Activated CD4-positive, alpha-beta memory T cell treated with anti-CD3 and anti-CD28 coated beads, Interleukin-2, amount 10 ng/mL, durations not matched to agents 7 days and 5 days (primary cell): ENCODE measurements at regions not wholly inside any gene's neighbourhood (a gene's known extent, or its start where the extent isn't known, plus 50 kb on each side); places are given as distances from the start of the nearest gene placed in this dataset.

Source experiments
- CTCF ChIA-PET: fragments of 350-600 bp; sonication (Branson Sonifier 250); formaldehyde crosslinking; loops from one replicate; lab custom pipeline; 2021; ENCODE audit warnings: antibody characterized with exemption, inconsistent platforms; lab: Charles Lee
- POLR2A ChIA-PET: fragments of 350-600 bp; sonication (Branson Sonifier 250); formaldehyde crosslinking; loops from one replicate; lab custom pipeline; 2021; ENCODE audit warnings: antibody characterized with exemption; lab: Charles Lee
- DNase-seq: peaks from one replicate; pipeline ENCODE4 v3.0.0-alpha.2; 2020
- H3K27ac Mint-ChIP-seq: one replicate; pipeline ENCODE4 v1.8.0; 2021; ENCODE audit warnings: mild to moderate bottlenecking, mixed read lengths
- H3K27me3 Mint-ChIP-seq: one replicate; pipeline ENCODE4 v1.8.0; 2021; ENCODE audit warnings: mixed read lengths
- H3K36me3 Mint-ChIP-seq: one replicate; pipeline ENCODE4 v1.8.0; 2021; ENCODE audit warnings: low read depth, mixed read lengths
- H3K4me1 Mint-ChIP-seq: one replicate; pipeline ENCODE4 v1.8.0; 2021; ENCODE audit warnings: mixed read lengths
- H3K4me3 Mint-ChIP-seq: one replicate; pipeline ENCODE4 v1.8.0; 2021; ENCODE audit warnings: mild to moderate bottlenecking, mixed read lengths
- H3K9me3 Mint-ChIP-seq: one replicate; pipeline ENCODE4 v1.8.0; 2021; ENCODE audit warnings: mixed read lengths

- Mint-ChIP-seq H3K27ac (no peak overlapping the region), H3K27me3 (peaks cover 34% of the 10 kb centered on the region), H3K36me3 (no peaks in the 10 kb centered on the region), H3K9me3 (no peaks in the 10 kb centered on the region), H3K4me1 (peaks cover 5% of the 10 kb centered on the region), H3K4me3 (no peak overlapping the region)
- no peak for DNase-seq
- ChIA-PET POLR2A (no interaction called here), CTCF (interaction anchor here (1.4 kb wide), 1 partner anchor 20 kb away, joined by 3 read pairs; no protein-coding TSS in a partner anchor)
These were observed 53.3 kb downstream of the C7orf25 start for GRCh38 chr7:42858570-42858969.

- Mint-ChIP-seq H3K27ac (no peak overlapping the region), H3K9me3 (no peaks in the 10 kb centered on the region), H3K4me3 (no peak overlapping the region), H3K4me1 (peaks cover 5% of the 10 kb centered on the region), H3K36me3 (no peaks in the 10 kb centered on the region), H3K27me3 (peaks cover 38% of the 10 kb centered on the region)
- ChIA-PET CTCF (no interaction called here), POLR2A (no interaction called here)
- no peak for DNase-seq
These were observed 55.3 kb downstream of the C7orf25 start for GRCh38 chr7:42856605-42856987.

DNA sequence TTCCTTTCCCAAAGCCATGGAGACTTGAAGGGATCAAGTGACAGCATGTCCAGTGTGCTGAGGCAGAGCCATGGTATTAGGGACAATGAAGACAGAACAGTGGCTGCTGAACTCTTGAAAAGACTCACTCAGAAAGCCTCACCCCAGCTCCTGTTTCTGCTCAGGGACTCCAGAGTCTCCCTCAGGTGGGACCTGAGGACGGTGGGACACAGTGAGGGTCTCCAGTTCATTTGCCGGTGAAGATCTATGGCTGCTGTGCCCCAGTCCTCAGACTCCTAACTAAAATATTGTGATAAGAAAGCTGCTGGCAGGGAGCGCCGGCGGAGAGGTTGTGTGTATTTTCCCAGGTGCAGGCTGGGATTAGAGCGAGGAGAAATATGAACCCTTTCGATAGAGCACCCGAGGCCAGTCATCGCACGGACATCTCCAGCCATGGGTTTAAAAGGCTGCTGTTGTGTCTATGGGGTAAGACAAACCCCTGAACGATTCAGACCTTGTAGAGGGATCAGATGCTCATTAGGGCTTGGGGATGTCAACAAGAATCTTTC lies 57.2 kb downstream of the C7orf25 start:
- H3K9me3 Mint-ChIP-seq, result no peaks in the 10 kb centered on the region
- no peak overlapping the region for H3K27ac Mint-ChIP-seq
- H3K27me3 Mint-ChIP-seq, result peaks cover 41% of the 10 kb centered on the region
- no peak overlapping the region for H3K4me3 Mint-ChIP-seq
- peaks cover 5% of the 10 kb centered on the region for H3K4me1 Mint-ChIP-seq
- ChIA-PET POLR2A (no interaction called here), CTCF (no interaction called here)
- no peak for DNase-seq
- H3K36me3 Mint-ChIP-seq, result no peaks in the 10 kb centered on the region

DNA sequence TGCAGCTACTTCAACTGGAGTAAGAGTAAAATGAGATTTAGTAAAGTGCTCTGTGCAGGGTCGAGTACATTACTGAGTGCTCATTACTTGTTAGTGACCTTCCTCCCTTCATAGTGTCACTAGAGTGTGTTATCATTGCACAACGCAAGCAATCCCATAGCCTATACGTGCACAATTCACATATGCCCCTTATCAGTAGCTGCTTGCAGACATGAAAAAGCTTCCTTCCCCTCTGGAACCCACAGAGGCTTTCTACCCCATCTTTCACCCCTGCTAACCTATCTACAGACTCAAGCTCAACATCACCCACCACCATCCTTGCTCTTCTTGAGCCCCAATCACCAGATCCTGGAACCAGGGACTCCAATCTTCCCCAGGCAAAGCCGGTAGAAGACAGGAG lies 59.3 kb downstream of the C7orf25 start:
- Mint-ChIP-seq H3K36me3 (no peaks in the 10 kb centered on the region), H3K9me3 (no peaks in the 10 kb centered on the region), H3K27me3 (peaks cover 37% of the 10 kb centered on the region), H3K4me3 (no peak overlapping the region), H3K27ac (no peak overlapping the region), H3K4me1 (peaks cover 5% of the 10 kb centered on the region)
- ChIA-PET CTCF (interaction anchor here (0.8 kb wide), 1 partner anchor 24 kb away, joined by 3 read pairs; no protein-coding TSS in a partner anchor), POLR2A (no interaction called here)
- no peak for DNase-seq

GRCh38 chr7:42843205-42843800 lies 68.6 kb downstream of the C7orf25 start:
- Mint-ChIP-seq H3K27me3 (peaks cover 20% of the 10 kb centered on the region), H3K27ac (no peak overlapping the region), H3K4me3 (no peak overlapping the region), H3K9me3 (no peaks in the 10 kb centered on the region), H3K36me3 (no peaks in the 10 kb centered on the region), H3K4me1 (no peaks in the 10 kb centered on the region)
- CTCF ChIA-PET, result interaction anchor here (0.8 to 1.0 kb wide), 2 partner anchors 868 to 903 kb away, joined by 3 to 4 read pairs; no protein-coding TSS in a partner anchor
- no peak for DNase-seq
- POLR2A ChIA-PET, result no interaction called here

GRCh38 chr7:42834676-42835075 lies 77.2 kb downstream of the C7orf25 start:
- Mint-ChIP-seq H3K4me3 (no peak overlapping the region), H3K27ac (no peak overlapping the region), H3K36me3 (no peaks in the 10 kb centered on the region), H3K27me3 (peaks cover 1% of the 10 kb centered on the region), H3K9me3 (no peaks in the 10 kb centered on the region), H3K4me1 (no peaks in the 10 kb centered on the region)
- DNase-seq, result no peak
- ChIA-PET POLR2A (no interaction called here), CTCF (no interaction called here)

DNA sequence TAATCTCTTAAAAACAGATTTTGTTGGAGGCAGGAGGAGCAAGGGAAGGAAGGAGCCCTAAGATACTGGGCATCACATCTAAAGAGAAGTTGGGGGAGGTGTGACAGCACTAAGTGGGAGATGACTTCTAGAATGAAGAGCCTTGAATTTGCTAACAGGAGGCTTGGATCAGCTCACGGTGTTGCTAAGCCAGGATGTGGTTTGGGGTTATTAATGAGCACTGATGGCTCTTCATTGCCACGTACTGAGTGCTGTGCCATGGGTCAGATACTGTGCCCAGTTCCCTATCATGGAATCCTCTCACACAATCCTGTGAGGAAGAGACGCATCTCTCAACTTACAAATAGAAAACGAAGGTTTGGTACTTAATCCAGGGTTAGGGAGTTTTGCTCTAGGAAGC lies 78.5 kb downstream of the C7orf25 start:
- Mint-ChIP-seq H3K9me3 (no peaks in the 10 kb centered on the region), H3K27ac (no peak overlapping the region), H3K4me1 (no peaks in the 10 kb centered on the region), H3K36me3 (no peaks in the 10 kb centered on the region), H3K27me3 (peaks cover 1% of the 10 kb centered on the region), H3K4me3 (no peak overlapping the region)
- POLR2A ChIA-PET, result no interaction called here
- CTCF ChIA-PET, result no interaction called here
- DNase-seq, result no peak

DNA sequence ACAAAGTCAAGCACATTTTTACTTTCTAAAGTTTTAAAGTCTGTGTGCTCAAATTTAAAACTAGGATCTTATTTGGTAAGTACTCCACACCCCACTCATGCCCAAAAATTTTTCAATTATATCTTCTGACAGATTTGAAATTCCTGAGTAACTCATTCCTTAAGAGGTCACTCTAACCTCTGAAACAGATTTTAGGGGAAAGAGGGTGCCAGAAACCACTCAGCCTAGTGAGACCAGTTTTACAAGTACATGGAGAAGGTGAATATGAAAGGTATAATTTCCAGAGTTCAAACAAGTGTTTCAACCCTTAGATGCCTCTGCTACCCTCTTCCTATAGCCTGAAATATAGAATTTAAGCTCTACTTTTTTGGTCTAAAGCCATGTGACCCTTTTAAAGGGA lies 79.2 kb downstream of the C7orf25 start:
- Mint-ChIP-seq H3K4me1 (no peaks in the 10 kb centered on the region), H3K27me3 (peaks cover 1% of the 10 kb centered on the region), H3K4me3 (no peak overlapping the region), H3K27ac (no peak overlapping the region), H3K36me3 (no peaks in the 10 kb centered on the region), H3K9me3 (no peaks in the 10 kb centered on the region)
- no peak for DNase-seq
- CTCF ChIA-PET, result no interaction called here
- POLR2A ChIA-PET, result no interaction called here

DNA sequence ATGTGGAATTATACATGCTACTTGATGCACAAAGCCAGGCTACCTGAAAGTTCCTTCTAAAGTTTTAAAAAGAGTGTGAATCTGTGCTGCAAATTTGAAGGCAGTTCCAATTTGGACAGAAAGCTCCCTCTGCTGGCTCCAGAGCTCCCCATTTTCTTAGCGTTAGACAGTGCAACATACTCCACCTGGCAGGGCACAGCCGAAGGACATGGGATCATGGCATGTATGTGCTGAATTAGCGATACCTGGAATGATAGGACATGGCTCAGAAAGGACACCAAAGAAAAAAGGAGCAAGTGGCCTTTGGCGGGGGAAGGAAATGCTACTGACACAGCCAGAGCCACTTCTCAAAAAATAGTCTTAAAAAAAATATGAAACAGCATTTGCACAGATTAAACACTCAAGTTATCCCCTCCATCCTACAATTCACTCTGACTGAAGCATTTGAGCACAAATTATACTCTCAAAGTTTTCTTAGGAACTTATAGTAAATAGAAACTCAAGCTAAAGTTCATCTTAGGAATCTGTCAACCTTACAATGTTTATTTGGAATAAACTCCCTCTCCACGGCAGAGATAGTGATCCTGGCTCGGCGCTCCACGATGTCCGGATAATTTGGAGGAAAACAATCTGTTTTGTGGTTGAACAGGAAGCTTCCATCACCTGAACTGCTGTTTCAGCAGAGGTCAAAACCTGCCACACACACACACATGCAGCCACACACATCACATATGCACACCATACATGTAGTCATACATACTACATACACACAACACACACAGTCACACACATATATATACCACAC lies 80.0 kb downstream of the C7orf25 start:
- no peak overlapping the region for H3K27ac Mint-ChIP-seq
- POLR2A ChIA-PET, result no interaction called here
- no peak for DNase-seq
- H3K36me3 Mint-ChIP-seq, result no peaks in the 10 kb centered on the region
- H3K4me3 Mint-ChIP-seq, result no peak overlapping the region
- no peaks in the 10 kb centered on the region for H3K9me3 Mint-ChIP-seq
- no peaks in the 10 kb centered on the region for H3K4me1 Mint-ChIP-seq
- CTCF ChIA-PET, result no interaction called here
- peaks cover 1% of the 10 kb centered on the region for H3K27me3 Mint-ChIP-seq

DNA sequence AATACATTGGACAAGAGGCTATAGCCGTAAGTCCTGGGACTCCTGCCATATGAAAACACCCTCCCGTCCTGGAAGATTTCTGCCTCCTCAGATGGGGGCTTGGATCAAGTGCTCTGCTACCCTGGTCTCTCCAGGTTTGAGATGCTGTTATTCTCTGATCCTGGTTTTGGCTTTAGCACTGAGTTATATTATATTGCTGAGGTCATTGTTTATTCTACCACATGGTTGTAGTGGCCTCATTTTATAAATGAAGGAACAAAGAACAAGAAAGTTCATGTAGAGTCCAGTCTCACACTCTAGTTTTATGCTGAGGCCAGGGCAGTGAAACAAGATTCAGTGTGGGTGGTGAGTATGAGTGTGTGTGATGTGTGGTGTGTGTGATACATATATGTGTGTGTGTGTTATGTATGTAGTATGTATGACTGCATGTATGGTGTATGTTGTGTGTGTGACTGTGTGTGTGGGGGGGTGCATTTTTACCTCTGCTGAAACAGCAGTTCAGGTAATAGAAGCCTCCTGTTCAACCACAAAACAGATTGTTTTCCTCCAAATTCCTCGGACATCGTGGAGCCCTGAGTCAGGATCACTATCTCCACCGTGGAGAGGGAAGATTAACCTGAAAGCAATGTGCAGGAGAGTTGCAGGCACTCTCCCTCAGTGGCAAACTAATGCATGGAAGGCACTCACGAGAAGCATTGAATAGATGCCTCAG lies 80.7 kb downstream of the C7orf25 start:
- no peak for DNase-seq
- Mint-ChIP-seq H3K27me3 (peaks cover 1% of the 10 kb centered on the region), H3K4me3 (no peak overlapping the region), H3K36me3 (no peaks in the 10 kb centered on the region), H3K4me1 (no peaks in the 10 kb centered on the region), H3K27ac (no peak overlapping the region), H3K9me3 (no peaks in the 10 kb centered on the region)
- ChIA-PET CTCF (no interaction called here), POLR2A (no interaction called here)

- no peaks in the 10 kb centered on the region for H3K9me3 Mint-ChIP-seq
- no peak for DNase-seq
- H3K4me3 Mint-ChIP-seq, result no peak overlapping the region
- peaks cover 2% of the 10 kb centered on the region for H3K27me3 Mint-ChIP-seq
- no peaks in the 10 kb centered on the region for H3K4me1 Mint-ChIP-seq
- ChIA-PET POLR2A (no interaction called here), CTCF (no interaction called here)
- no peaks in the 10 kb centered on the region for H3K36me3 Mint-ChIP-seq
- no peak overlapping the region for H3K27ac Mint-ChIP-seq
These were observed 99.1 kb downstream of the C7orf25 start for GRCh38 chr7:42812779-42813178.

GRCh38 chr7:42805601-42806000 lies 106.3 kb downstream of the C7orf25 start:
- Mint-ChIP-seq H3K9me3 (no peaks in the 10 kb centered on the region), H3K4me3 (no peak overlapping the region), H3K4me1 (no peaks in the 10 kb centered on the region), H3K27ac (no peak overlapping the region), H3K36me3 (no peaks in the 10 kb centered on the region), H3K27me3 (no peaks in the 10 kb centered on the region)
- ChIA-PET POLR2A (no interaction called here), CTCF (no interaction called here)
- DNase-seq, result no peak

- peaks cover 2% of the 10 kb centered on the region for H3K27me3 Mint-ChIP-seq
- H3K9me3 Mint-ChIP-seq, result peaks cover 5% of the 10 kb centered on the region
- ChIA-PET POLR2A (no interaction called here), CTCF (no interaction called here)
- H3K4me3 Mint-ChIP-seq, result no peak overlapping the region
- no peak for DNase-seq
- H3K4me1 Mint-ChIP-seq, result no peaks in the 10 kb centered on the region
- no peaks in the 10 kb centered on the region for H3K36me3 Mint-ChIP-seq
- H3K27ac Mint-ChIP-seq, result no peak overlapping the region
These were observed 117.2 kb downstream of the C7orf25 start for GRCh38 chr7:42794673-42795072.
